ENCODE measurements at regions not wholly inside any gene's neighbourhood (a gene's known extent, or its start where the extent isn't known, plus 50 kb on each side); places are given as distances from the start of the nearest gene placed in this dataset.
"Not testable (repeated sequence)": the region's sequence is repeated elsewhere in the genome, so short reads cannot be mapped to it uniquely, and the experiment has no call there.

GRCh38 chr3:177475356-177475665 lies 278.0 kb upstream of the TBL1XR1 start:
- DNase-seq (ENCODE audit: low read depth in 2 of 2) = no peak

GRCh38 chr3:177476495-177476894 lies 279.2 kb upstream of the TBL1XR1 start:
- no peak for DNase-seq (ENCODE audit: low read depth in 2 of 2)

- no peak for DNase-seq (ENCODE audit: low read depth in 2 of 2)
Measured at GRCh38 chr3:177476921-177477435, 279.7 kb upstream of the TBL1XR1 start.

GRCh38 chr3:177478170-177478867 lies 281.0 kb upstream of the TBL1XR1 start:
- no peak for DNase-seq (ENCODE audit: low read depth in 2 of 2)

- DNase-seq (ENCODE audit: low read depth in 2 of 2) = no peak
Measured at GRCh38 chr3:177479630-177480029, 282.3 kb upstream of the TBL1XR1 start.

GRCh38 chr3:177481329-177481728 lies 284.0 kb upstream of the TBL1XR1 start:
- no peak for DNase-seq (ENCODE audit: low read depth in 2 of 2)

- DNase-seq (ENCODE audit: low read depth in 2 of 2) = no peak
Measured at GRCh38 chr3:177482048-177482691, 284.9 kb upstream of the TBL1XR1 start.

GRCh38 chr3:177483182-177483967 lies 286.1 kb upstream of the TBL1XR1 start:
- no peak for DNase-seq (ENCODE audit: low read depth in 2 of 2)

- no peak for DNase-seq (ENCODE audit: low read depth in 2 of 2)
Measured at GRCh38 chr3:177484206-177484605, 286.9 kb upstream of the TBL1XR1 start.

GRCh38 chr3:177484926-177485325 lies 287.6 kb upstream of the TBL1XR1 start:
- DNase-seq (ENCODE audit: low read depth in 2 of 2) = no peak

- no peak for DNase-seq (ENCODE audit: low read depth in 2 of 2)
Measured at GRCh38 chr3:177487635-177488186, 290.4 kb upstream of the TBL1XR1 start.

- DNase-seq (ENCODE audit: low read depth in 2 of 2) = no peak
Measured at GRCh38 chr3:177488740-177489139, 291.5 kb upstream of the TBL1XR1 start.

GRCh38 chr3:177490626-177491025 lies 293.3 kb upstream of the TBL1XR1 start:
- no peak for DNase-seq (ENCODE audit: low read depth in 2 of 2)

GRCh38 chr3:177491296-177492032 lies 294.2 kb upstream of the TBL1XR1 start:
- no peak for DNase-seq (ENCODE audit: low read depth in 2 of 2)

GRCh38 chr3:177493091-177493490 lies 295.8 kb upstream of the TBL1XR1 start:
- no peak for DNase-seq (ENCODE audit: low read depth in 2 of 2)

- no peak for DNase-seq (ENCODE audit: low read depth in 2 of 2)
Measured at GRCh38 chr3:177494216-177494615, 296.9 kb upstream of the TBL1XR1 start.

GRCh38 chr3:177495566-177495965 lies 298.3 kb upstream of the TBL1XR1 start:
- no peak for DNase-seq (ENCODE audit: low read depth in 2 of 2)

- no peak for DNase-seq (ENCODE audit: low read depth in 2 of 2)
Measured at GRCh38 chr3:177498037-177498857, 301.0 kb upstream of the TBL1XR1 start.

- not testable (repeated sequence) for DNase-seq (ENCODE audit: low read depth in 2 of 2)
Measured at GRCh38 chr3:177499039-177499438, 301.8 kb upstream of the TBL1XR1 start.

GRCh38 chr3:177499779-177500423 lies 302.6 kb upstream of the TBL1XR1 start:
- DNase-seq (ENCODE audit: low read depth in 2 of 2) = no peak
